Trophoblast cell (in vitro differentiated cells and primary cell): ENCODE measurements at regions not wholly inside any gene's neighbourhood (a gene's known extent, or its start where the extent isn't known, plus 50 kb on each side); places are given as distances from the start of the nearest gene placed in this dataset.

ENCODE experiments used
- DNase-seq, 2 donors: peaks; one replicate each; pipeline ENCODE4 v3.0.0-alpha.2; 2016
- H2AFZ ChIP-seq: 2 replicates; pipeline ENCODE4 v1.6.1; 2013; ENCODE audit warnings: low read length, moderate library complexity, mild to moderate bottlenecking; ENCODE audit not compliant: insufficient read depth, poor library complexity
- H2AK5ac ChIP-seq: 2 replicates; pipeline ENCODE4 v1.6.1; 2013; ENCODE audit warnings: mild to moderate bottlenecking, low read length
- H2BK120ac ChIP-seq: 2 replicates; pipeline ENCODE4 v1.6.1; 2013; ENCODE audit warnings: low read length, mild to moderate bottlenecking, moderate library complexity; ENCODE audit not compliant: insufficient read depth, poor library complexity
- H2BK12ac ChIP-seq: 2 replicates; pipeline ENCODE4 v1.6.1; 2013; ENCODE audit warnings: mild to moderate bottlenecking, low read length, moderate library complexity
- H2BK5ac ChIP-seq: 2 replicates; pipeline ENCODE4 v1.6.1; 2013; ENCODE audit warnings: low read length, low read depth, moderate library complexity, mild to moderate bottlenecking; ENCODE audit not compliant: poor library complexity
- H3K14ac ChIP-seq: 2 replicates; pipeline ENCODE4 v1.6.1; 2013; ENCODE audit warnings: mild to moderate bottlenecking, low read length
- H3K18ac ChIP-seq: 2 replicates; pipeline ENCODE4 v1.6.1; 2013; ENCODE audit warnings: mild to moderate bottlenecking, low read length
- H3K23ac ChIP-seq: 2 replicates; pipeline ENCODE4 v1.6.1; 2013; ENCODE audit warnings: low read length
- H3K27ac ChIP-seq: 2 replicates; pipeline ENCODE4 v1.5.1; 2013; ENCODE audit warnings: low read depth, mild to moderate bottlenecking, inconsistent platforms, low read length, moderate library complexity
- H3K27me3 ChIP-seq: 2 replicates; pipeline ENCODE4 v1.6.1; 2013; ENCODE audit warnings: inconsistent platforms, mild to moderate bottlenecking, low read length, moderate library complexity; ENCODE audit not compliant: insufficient read depth
- H3K36me3 ChIP-seq, 2 experiments: 1 replicate in 1 of 2; 2 replicates in 1 of 2; pipeline ENCODE4 v1.6.1; 2013; ENCODE audit warnings: low read length in 2 of 2, mild to moderate bottlenecking in 2 of 2, moderate library complexity in 1 of 2; ENCODE audit not compliant: insufficient read depth in 2 of 2, control insufficient read depth in 1 of 2
- H3K4ac ChIP-seq: 2 replicates; pipeline ENCODE4 v1.6.1; 2013; ENCODE audit warnings: low read depth, mild to moderate bottlenecking, low read length, moderate library complexity
- H3K4me1 ChIP-seq, 2 experiments: 1 replicate in 1 of 2; 2 replicates in 1 of 2; pipeline ENCODE4 v1.6.1; 2013; ENCODE audit warnings: low read length in 2 of 2, mild to moderate bottlenecking in 2 of 2, moderate library complexity in 1 of 2; ENCODE audit not compliant: insufficient read depth in 2 of 2, control insufficient read depth in 1 of 2
- H3K4me2 ChIP-seq: 2 replicates; pipeline ENCODE4 v1.6.1; 2013; ENCODE audit warnings: inconsistent platforms, mild to moderate bottlenecking, low read length, moderate library complexity
- H3K4me3 ChIP-seq: 2 replicates; pipeline ENCODE4 v1.5.1; 2013; ENCODE audit warnings: mild to moderate bottlenecking, low read depth, low read length, inconsistent platforms
- H3K79me1 ChIP-seq: one replicate; pipeline ENCODE4 v1.6.1; 2013; ENCODE audit warnings: low read length
- H3K79me2 ChIP-seq: 2 replicates; pipeline ENCODE4 v1.6.1; 2013; ENCODE audit warnings: low read length, mild to moderate bottlenecking; ENCODE audit not compliant: control insufficient read depth, insufficient read depth, poor library complexity
- H3K9ac ChIP-seq: 2 replicates; pipeline ENCODE4 v1.6.1; 2013; ENCODE audit warnings: mild to moderate bottlenecking, low read length
- H3K9me3 ChIP-seq: 2 replicates; pipeline ENCODE4 v1.6.1; 2013; ENCODE audit warnings: low read depth, mild to moderate bottlenecking, control low read depth, inconsistent platforms, low read length; ENCODE audit not compliant: insufficient read depth
- H4K12ac ChIP-seq: 2 replicates; pipeline ENCODE4 v1.6.1; 2013; ENCODE audit warnings: low read depth, mild to moderate bottlenecking, low read length, moderate library complexity
- H4K8ac ChIP-seq: 2 replicates; pipeline ENCODE4 v1.6.1; 2013; ENCODE audit warnings: low read depth, mild to moderate bottlenecking, low read length, moderate library complexity
- H4K91ac ChIP-seq: one replicate; pipeline ENCODE4 v1.6.1; 2013; ENCODE audit warnings: low read depth, mild to moderate bottlenecking, low read length, moderate library complexity
- WGBS: extraction: QIAGEN DNeasy Blood & Tissue Kit; methylation state at CpG from one replicate; pipeline ENCODE4 v1.1.7; 2013; ENCODE audit warnings: missing lambda C conversion rate; ENCODE audit not compliant: insufficient read length, insufficient coverage; ENCODE audit errors: extremely low coverage; 5-methylcytosine and 5-hydroxymethylcytosine counted together

DNA sequence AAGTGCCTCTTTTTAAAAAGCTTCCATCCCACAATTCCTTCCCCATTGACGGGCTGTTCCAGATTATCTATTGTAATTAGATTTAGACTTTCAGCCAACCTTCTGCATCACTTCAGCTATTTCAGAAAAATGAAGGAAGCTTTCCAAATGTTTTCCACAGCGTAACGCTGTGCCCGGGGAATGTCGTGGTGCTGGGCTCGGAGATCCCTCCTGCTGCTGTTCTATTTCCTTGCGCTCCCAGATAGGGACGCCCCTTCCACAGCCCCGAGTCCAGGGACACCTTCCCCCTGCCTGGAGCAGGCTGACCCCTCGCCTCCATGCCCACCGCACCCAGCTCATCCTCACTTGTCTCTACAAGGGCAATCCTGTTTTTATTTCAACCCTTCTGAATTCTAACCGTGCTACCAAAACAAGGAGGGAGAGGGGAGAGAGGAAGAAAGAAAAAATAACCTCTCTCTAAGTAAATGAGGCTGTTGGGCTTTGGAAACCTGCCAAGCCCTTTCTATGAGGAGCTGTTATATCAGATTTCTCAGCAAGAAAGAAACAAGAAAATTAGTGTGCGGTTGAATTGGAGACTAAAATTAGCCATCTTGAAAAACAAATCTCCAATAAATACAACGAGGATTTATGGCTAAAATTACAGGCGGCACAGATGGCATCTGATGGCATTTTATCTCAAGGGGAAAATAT lies 366.9 kb downstream of the BRD1 start:
- no peaks in the 10 kb centered on the region for H3K79me1 ChIP-seq
- no peak overlapping the region for H2AK5ac ChIP-seq
- DNase-seq, result no peak
- no peak overlapping the region for H3K18ac ChIP-seq
- H2BK5ac ChIP-seq, result no peak overlapping the region
- WGBS, result no CpG with 5 or more reads among the region's 15 CpGs
- H2BK12ac ChIP-seq, result no peak overlapping the region
- no peaks in the 10 kb centered on the region for H3K79me2 ChIP-seq
- H3K23ac ChIP-seq, result no peak overlapping the region
- H4K8ac ChIP-seq, result no peak overlapping the region
- no peak overlapping the region for H4K91ac ChIP-seq
- no peak overlapping the region for H3K14ac ChIP-seq
- no peak overlapping the region for H4K12ac ChIP-seq
- H3K4me2 ChIP-seq, result no peak overlapping the region
- no peak overlapping the region for H3K9ac ChIP-seq
- H3K9me3 ChIP-seq, result peaks cover 2% of the 10 kb centered on the region
- no peak overlapping the region for H3K4ac ChIP-seq
- H3K27ac ChIP-seq, result no peak overlapping the region
- peaks cover 3% of the 10 kb centered on the region in 2 experiments for H3K4me1 ChIP-seq
- no peak overlapping the region for H2AFZ ChIP-seq
- H3K27me3 ChIP-seq, result no peaks in the 10 kb centered on the region
- H2BK120ac ChIP-seq, result no peak overlapping the region
- H3K36me3 ChIP-seq, result no peaks in the 10 kb centered on the region
- H3K4me3 ChIP-seq, result no peak overlapping the region

DNA sequence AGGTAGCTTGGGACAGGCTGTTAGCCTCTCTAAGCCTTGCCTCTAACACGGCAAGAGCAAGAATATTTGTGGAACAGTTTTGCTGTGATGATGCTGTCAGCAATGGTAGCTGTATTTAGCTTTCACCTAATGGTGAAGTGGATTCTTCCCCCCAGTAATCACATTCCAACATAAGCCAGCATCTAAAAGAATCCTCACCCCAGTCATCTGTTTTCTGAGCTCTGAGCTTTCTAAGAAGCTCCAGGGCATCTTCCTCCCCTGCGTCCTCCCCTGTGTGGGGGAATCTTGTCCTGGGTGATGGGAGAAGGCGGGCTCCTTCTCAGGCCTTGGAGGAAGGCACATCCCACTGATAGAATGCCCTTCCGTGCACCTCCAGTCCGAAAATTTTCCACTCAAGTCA lies 367.6 kb downstream of the BRD1 start:
- no peak overlapping the region for H3K27ac ChIP-seq
- no peak overlapping the region for H4K8ac ChIP-seq
- no peak overlapping the region for H3K9ac ChIP-seq
- no peak overlapping the region for H4K91ac ChIP-seq
- H3K36me3 ChIP-seq, result no peaks in the 10 kb centered on the region
- H2AFZ ChIP-seq, result no peak overlapping the region
- no peaks in the 10 kb centered on the region for H3K79me2 ChIP-seq
- H3K4me2 ChIP-seq, result no peak overlapping the region
- H3K27me3 ChIP-seq, result no peaks in the 10 kb centered on the region
- no peak overlapping the region for H3K23ac ChIP-seq
- H2AK5ac ChIP-seq, result no peak overlapping the region
- H3K79me1 ChIP-seq, result no peaks in the 10 kb centered on the region
- H4K12ac ChIP-seq, result no peak overlapping the region
- peaks cover 2% of the 10 kb centered on the region for H3K9me3 ChIP-seq
- H3K4me1 ChIP-seq, result peaks cover 3% of the 10 kb centered on the region in 2 experiments
- WGBS, result no CpG with 5 or more reads among the region's 5 CpGs
- H3K18ac ChIP-seq, result no peak overlapping the region
- H3K14ac ChIP-seq, result no peak overlapping the region
- H3K4ac ChIP-seq, result no peak overlapping the region
- H3K4me3 ChIP-seq, result no peak overlapping the region
- no peak for DNase-seq
- H2BK120ac ChIP-seq, result no peak overlapping the region
- no peak overlapping the region for H2BK12ac ChIP-seq
- H2BK5ac ChIP-seq, result no peak overlapping the region

DNA sequence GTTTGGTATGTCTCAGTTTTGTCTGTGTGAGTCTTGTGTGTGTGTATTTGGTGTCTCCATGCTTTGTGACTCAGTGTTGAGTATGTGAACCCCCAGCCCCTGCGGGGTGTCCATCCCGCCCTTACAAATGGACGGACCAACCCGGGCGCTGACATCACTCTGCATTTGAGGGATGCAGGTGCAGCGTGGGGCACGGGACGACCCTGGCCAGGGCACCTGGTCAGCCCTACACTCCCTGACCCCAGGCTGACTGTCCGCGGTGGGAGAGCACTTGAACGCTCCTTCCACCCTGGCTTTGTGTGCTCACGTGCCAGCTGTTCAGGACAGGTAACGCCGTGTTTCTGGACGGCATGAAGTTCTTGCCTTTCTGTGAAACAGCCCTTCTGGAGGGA lies 369.0 kb downstream of the BRD1 start:
- WGBS, result no CpG with 5 or more reads among the region's 15 CpGs
- Histone ChIP-seq H3K27me3 (no peaks in the 10 kb centered on the region), H3K4me1 (peaks cover 2 to 3% of the 10 kb centered on the region in 2 experiments)

DNA sequence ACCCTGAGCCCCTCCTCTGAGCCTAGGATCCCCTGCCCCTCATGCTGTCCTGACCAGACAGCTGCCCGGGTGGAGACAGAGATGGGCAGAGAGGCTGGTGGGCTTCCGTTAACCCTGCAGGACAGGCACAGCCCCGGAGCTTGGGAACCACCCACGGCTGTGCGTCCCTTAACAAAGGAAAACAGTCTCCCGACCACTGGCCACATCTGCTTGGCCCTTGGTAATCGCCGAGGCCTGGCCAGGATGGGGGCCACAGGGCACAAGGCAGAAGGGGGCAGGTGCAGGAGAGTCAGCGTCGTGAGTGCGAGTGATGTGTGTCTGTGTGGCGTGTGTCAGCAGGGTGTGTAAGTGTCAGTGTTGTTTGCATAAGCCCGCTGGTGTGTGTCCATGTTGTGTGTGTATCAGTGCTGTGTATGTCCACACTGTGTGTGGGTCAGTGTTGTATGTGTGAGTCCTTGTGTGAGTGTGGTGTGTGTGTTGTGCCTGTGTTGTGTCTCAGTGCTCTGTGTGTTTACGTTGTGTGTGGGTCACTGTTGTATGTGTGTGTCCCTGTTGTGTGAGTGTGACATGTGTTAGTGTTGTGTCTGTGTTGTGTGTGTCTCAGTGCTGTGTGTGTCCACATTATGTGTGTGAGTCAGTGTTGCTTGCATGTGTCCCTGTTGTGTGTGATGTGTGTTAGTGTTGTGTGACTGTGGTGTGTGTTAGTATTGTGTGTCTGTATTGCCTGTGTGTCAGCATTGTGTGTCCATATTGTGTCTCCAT lies 369.5 kb downstream of the BRD1 start:
- no peak overlapping the region for H3K18ac ChIP-seq
- WGBS, result no CpG with 5 or more reads among the region's 14 CpGs
- DNase-seq, result no peak
- H3K36me3 ChIP-seq, result no peaks in the 10 kb centered on the region
- no peak overlapping the region for H3K9ac ChIP-seq
- no peak overlapping the region for H4K12ac ChIP-seq
- no peaks in the 10 kb centered on the region for H3K79me2 ChIP-seq
- no peak overlapping the region for H3K27ac ChIP-seq
- no peaks in the 10 kb centered on the region for H3K9me3 ChIP-seq
- H3K23ac ChIP-seq, result no peak overlapping the region
- no peak overlapping the region for H3K14ac ChIP-seq
- no peak overlapping the region for H2BK12ac ChIP-seq
- H4K8ac ChIP-seq, result no peak overlapping the region
- no peak overlapping the region for H3K4me2 ChIP-seq
- H4K91ac ChIP-seq, result no peak overlapping the region
- H3K4me3 ChIP-seq, result peak overlapping the region; percentile 3
- no peak overlapping the region for H3K4ac ChIP-seq
- H3K27me3 ChIP-seq, result no peaks in the 10 kb centered on the region
- peaks cover 0 to 3% of the 10 kb centered on the region in 2 experiments for H3K4me1 ChIP-seq
- no peak overlapping the region for H2AK5ac ChIP-seq
- H2BK120ac ChIP-seq, result no peak overlapping the region
- no peak overlapping the region for H2BK5ac ChIP-seq
- H3K79me1 ChIP-seq, result no peaks in the 10 kb centered on the region
- H2AFZ ChIP-seq, result no peak overlapping the region

More for the DNA sequence above, 369.0 kb downstream of the BRD1 start:
- no peak overlapping the region for H3K14ac ChIP-seq
- no peak overlapping the region for H3K27ac ChIP-seq
- no peaks in the 10 kb centered on the region for H3K79me2 ChIP-seq
- DNase-seq, result no peak
- no peaks in the 10 kb centered on the region for H3K79me1 ChIP-seq
- H4K91ac ChIP-seq, result no peak overlapping the region
- no peak overlapping the region for H2BK120ac ChIP-seq
- no peak overlapping the region for H3K4ac ChIP-seq
- H3K4me3 ChIP-seq, result no peak overlapping the region
- H3K18ac ChIP-seq, result no peak overlapping the region
- H2BK5ac ChIP-seq, result no peak overlapping the region
- no peak overlapping the region for H2BK12ac ChIP-seq
- no peak overlapping the region for H3K23ac ChIP-seq
- H3K36me3 ChIP-seq, result no peaks in the 10 kb centered on the region
- no peak overlapping the region for H4K12ac ChIP-seq
- H3K4me2 ChIP-seq, result no peak overlapping the region
- H3K9ac ChIP-seq, result no peak overlapping the region
- peaks cover 1% of the 10 kb centered on the region for H3K9me3 ChIP-seq
- H4K8ac ChIP-seq, result no peak overlapping the region
- H2AFZ ChIP-seq, result no peak overlapping the region
- H2AK5ac ChIP-seq, result no peak overlapping the region
